Keratinocyte (primary cell): ENCODE measurements at regions not wholly inside any gene's neighbourhood (a gene's known extent, or its start where the extent isn't known, plus 50 kb on each side); places are given as distances from the start of the nearest gene placed in this dataset.

Experiments
- EZH2 ChIP-seq: IDR thresholded peaks from one replicate; pipeline ENCODE4 v1.6.1; 2012; ENCODE audit warnings: inconsistent platforms, mild to moderate bottlenecking, low read length, moderate library complexity
- TF ChIP-seq, protein P1 (sequence below), 3 experiments: IDR thresholded peaks in 1 of 3; conservative IDR thresholded peaks in 1 of 3; optimal IDR thresholded peaks in 1 of 3; 2 replicates in 2 of 3; 3 replicates in 1 of 3; pipeline versions ENCODE3 to v1.5.1; 2011; ENCODE audit warnings: low read length in 3 of 3, mild to moderate bottlenecking in 3 of 3, moderate library complexity in 2 of 3, control low read depth in 1 of 3, inconsistent platforms in 1 of 3; ENCODE audit not compliant: insufficient read depth in 2 of 3; ENCODE audit errors: extremely low read depth in 1 of 3

- no peak for TF ChIP-seq EZH2
- TF ChIP-seq, protein P1, sequence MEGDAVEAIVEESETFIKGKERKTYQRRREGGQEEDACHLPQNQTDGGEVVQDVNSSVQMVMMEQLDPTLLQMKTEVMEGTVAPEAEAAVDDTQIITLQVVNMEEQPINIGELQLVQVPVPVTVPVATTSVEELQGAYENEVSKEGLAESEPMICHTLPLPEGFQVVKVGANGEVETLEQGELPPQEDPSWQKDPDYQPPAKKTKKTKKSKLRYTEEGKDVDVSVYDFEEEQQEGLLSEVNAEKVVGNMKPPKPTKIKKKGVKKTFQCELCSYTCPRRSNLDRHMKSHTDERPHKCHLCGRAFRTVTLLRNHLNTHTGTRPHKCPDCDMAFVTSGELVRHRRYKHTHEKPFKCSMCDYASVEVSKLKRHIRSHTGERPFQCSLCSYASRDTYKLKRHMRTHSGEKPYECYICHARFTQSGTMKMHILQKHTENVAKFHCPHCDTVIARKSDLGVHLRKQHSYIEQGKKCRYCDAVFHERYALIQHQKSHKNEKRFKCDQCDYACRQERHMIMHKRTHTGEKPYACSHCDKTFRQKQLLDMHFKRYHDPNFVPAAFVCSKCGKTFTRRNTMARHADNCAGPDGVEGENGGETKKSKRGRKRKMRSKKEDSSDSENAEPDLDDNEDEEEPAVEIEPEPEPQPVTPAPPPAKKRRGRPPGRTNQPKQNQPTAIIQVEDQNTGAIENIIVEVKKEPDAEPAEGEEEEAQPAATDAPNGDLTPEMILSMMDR (optimal IDR thresholded peaks at IDR 0.05 in 1 of 3, IDR thresholded peaks at IDR 0.05 in 1 of 3, conservative IDR thresholded peaks at IDR 0.05 in 1 of 3; ENCODE audit: extremely low read depth in 1 of 3, insufficient read depth in 2 of 3, low read length in 3 of 3) = no peak
These were observed 151.8 kb upstream of the MLN start for GRCh38 chr6:33955566-33955965.
